ENCODE measurements at regions not wholly inside any gene's neighbourhood (a gene's known extent, or its start where the extent isn't known, plus 50 kb on each side); places are given as distances from the start of the nearest gene placed in this dataset.

- TF ChIP-seq CTCF (IDR thresholded peaks at IDR 0.05; ENCODE audit: insufficient read depth, low read length, poor library complexity, severe bottlenecking) = no peak
- Histone ChIP-seq H3K36me3 (ENCODE audit: control insufficient read depth, insufficient read depth, low read length) (no peaks in the 10 kb centered on the region), H3K4me3 (replicated peaks; ENCODE audit: low read depth, low read length) (no peak overlapping the region), H3K27me3 (replicated peaks; ENCODE audit: control insufficient read depth, insufficient read depth, low read length) (no peaks in the 10 kb centered on the region)
- no peak for DNase-seq (ENCODE audit: extremely low read depth, insufficient read length)
Observed at GRCh38 chr2:106953779-106954178, 67.8 kb upstream of the ST6GAL2 start.

DNA sequence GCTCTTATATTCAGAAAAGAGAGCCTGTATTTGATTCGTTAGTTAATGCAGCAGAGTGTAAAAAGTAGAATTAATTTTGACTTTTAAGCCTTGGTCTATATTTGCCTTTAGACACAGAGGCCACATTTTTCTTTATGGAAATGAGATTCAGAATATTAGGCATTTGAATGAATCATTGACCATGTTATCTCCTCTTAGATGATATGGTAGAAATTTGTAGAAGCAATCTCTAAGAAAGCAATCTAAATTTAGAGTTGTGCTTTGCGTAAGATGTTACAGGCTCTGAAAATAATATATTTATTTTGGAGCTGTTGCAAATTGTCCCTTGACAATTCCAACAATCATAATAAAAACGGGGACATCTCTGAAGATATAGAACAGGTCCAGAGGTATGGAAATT lies 68.3 kb upstream of the ST6GAL2 start:
- no peaks in the 10 kb centered on the region for H3K36me3 ChIP-seq (ENCODE audit: control insufficient read depth, insufficient read depth, low read length)
- TF ChIP-seq CTCF (IDR thresholded peaks at IDR 0.05; ENCODE audit: insufficient read depth, low read length, poor library complexity, severe bottlenecking) = no peak
- no peak overlapping the region for H3K4me3 ChIP-seq (replicated peaks; ENCODE audit: low read depth, low read length)
- no peak for DNase-seq (ENCODE audit: extremely low read depth, insufficient read length)
- no peaks in the 10 kb centered on the region for H3K27me3 ChIP-seq (replicated peaks; ENCODE audit: control insufficient read depth, insufficient read depth, low read length)

GRCh38 chr2:106956416-106956815 lies 70.4 kb upstream of the ST6GAL2 start:
- no peaks in the 10 kb centered on the region for H3K36me3 ChIP-seq (ENCODE audit: control insufficient read depth, insufficient read depth, low read length)
- no peaks in the 10 kb centered on the region for H3K27me3 ChIP-seq (replicated peaks; ENCODE audit: control insufficient read depth, insufficient read depth, low read length)
- no peak for DNase-seq (ENCODE audit: extremely low read depth, insufficient read length)
- no peak for TF ChIP-seq CTCF (IDR thresholded peaks at IDR 0.05; ENCODE audit: insufficient read depth, low read length, poor library complexity, severe bottlenecking)
- H3K4me3 ChIP-seq (replicated peaks; ENCODE audit: low read depth, low read length) = no peak overlapping the region

DNA sequence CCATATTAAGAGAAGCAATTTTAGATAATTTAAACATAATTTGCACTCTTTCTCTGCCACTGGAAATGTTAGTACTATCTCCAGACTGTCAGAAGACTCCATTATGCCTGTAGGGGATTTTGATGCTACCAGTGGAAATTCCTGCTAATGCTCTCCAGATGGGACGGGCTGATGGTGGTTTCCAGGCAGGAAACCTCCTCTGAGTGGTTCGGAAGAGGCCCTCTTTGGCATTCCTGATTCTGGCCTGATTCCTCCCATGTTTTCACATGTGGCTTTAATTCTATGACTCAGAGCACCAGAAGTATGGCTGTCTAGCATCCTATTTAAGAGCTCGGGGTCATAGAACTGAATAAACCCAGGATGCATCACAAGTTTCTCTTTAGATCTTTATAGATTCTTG lies 70.9 kb upstream of the ST6GAL2 start:
- TF ChIP-seq CTCF (IDR thresholded peaks at IDR 0.05; ENCODE audit: insufficient read depth, low read length, poor library complexity, severe bottlenecking) = no peak
- no peaks in the 10 kb centered on the region for H3K27me3 ChIP-seq (replicated peaks; ENCODE audit: control insufficient read depth, insufficient read depth, low read length)
- no peak overlapping the region for H3K4me3 ChIP-seq (replicated peaks; ENCODE audit: low read depth, low read length)
- no peak for DNase-seq (ENCODE audit: extremely low read depth, insufficient read length)
- H3K36me3 ChIP-seq (ENCODE audit: control insufficient read depth, insufficient read depth, low read length) = no peaks in the 10 kb centered on the region

GRCh38 chr2:106959975-106960682 lies 74.2 kb upstream of the ST6GAL2 start:
- no peak for TF ChIP-seq CTCF (IDR thresholded peaks at IDR 0.05; ENCODE audit: insufficient read depth, low read length, poor library complexity, severe bottlenecking)
- Histone ChIP-seq H3K27me3 (replicated peaks; ENCODE audit: control insufficient read depth, insufficient read depth, low read length) (no peaks in the 10 kb centered on the region), H3K4me3 (replicated peaks; ENCODE audit: low read depth, low read length) (no peak overlapping the region), H3K36me3 (ENCODE audit: control insufficient read depth, insufficient read depth, low read length) (no peaks in the 10 kb centered on the region)
- no peak for DNase-seq (ENCODE audit: extremely low read depth, insufficient read length)

- DNase-seq (ENCODE audit: extremely low read depth, insufficient read length) = no peak
- H3K4me3 ChIP-seq (replicated peaks; ENCODE audit: low read depth, low read length) = no peak overlapping the region
Observed at GRCh38 chr2:106960683-106961161, 74.8 kb upstream of the ST6GAL2 start.

More at GRCh38 chr2:106960683-106961161, 74.8 kb upstream of the ST6GAL2 start:
- H3K36me3 ChIP-seq (ENCODE audit: control insufficient read depth, insufficient read depth, low read length) = no peaks in the 10 kb centered on the region
- H3K27me3 ChIP-seq (replicated peaks; ENCODE audit: control insufficient read depth, insufficient read depth, low read length) = no peaks in the 10 kb centered on the region
- TF ChIP-seq CTCF (IDR thresholded peaks at IDR 0.05; ENCODE audit: insufficient read depth, low read length, poor library complexity, severe bottlenecking) = no peak

Measured in GM06990 (cell line).